Brain pericyte (primary cell): ENCODE measurements at regions not wholly inside any gene's neighbourhood (a gene's known extent, or its start where the extent isn't known, plus 50 kb on each side); places are given as distances from the start of the nearest gene placed in this dataset.
"Not testable (repeated sequence)": the region's sequence is repeated elsewhere in the genome, so short reads cannot be mapped to it uniquely, and the experiment has no call there.

Experiments used
- DNase-seq: peaks from one replicate; pipeline ENCODE4 v3.0.0-alpha.2; 2012; ENCODE audit warnings: low read depth, low spot score

GRCh38 chr20:4435671-4436455 is 186.8 kb upstream of the ADRA1D start:
- DNase-seq: no peak

GRCh38 chr20:4435225-4435624 is 186.1 kb upstream of the ADRA1D start:
- DNase-seq: no peak

GRCh38 chr20:4434681-4435080 is 185.6 kb upstream of the ADRA1D start:
- DNase-seq: no peak

GRCh38 chr20:4431446-4431845 is 182.4 kb upstream of the ADRA1D start:
- no peak for DNase-seq

- not testable (repeated sequence) for DNase-seq
Observed at GRCh38 chr20:4430826-4431225, 181.7 kb upstream of the ADRA1D start.

- no peak for DNase-seq
Observed at GRCh38 chr20:4427940-4428586, 179.0 kb upstream of the ADRA1D start.

- no peak for DNase-seq
Observed at GRCh38 chr20:4418141-4418540, 169.1 kb upstream of the ADRA1D start.

- no peak for DNase-seq
Observed at GRCh38 chr20:4415281-4415680, 166.2 kb upstream of the ADRA1D start.

GRCh38 chr20:4413314-4414049 is 164.4 kb upstream of the ADRA1D start:
- no peak for DNase-seq

- DNase-seq: no peak
Observed at GRCh38 chr20:4412216-4412615, 163.1 kb upstream of the ADRA1D start.

GRCh38 chr20:4411744-4412143 is 162.7 kb upstream of the ADRA1D start:
- no peak for DNase-seq

GRCh38 chr20:4406627-4407026 is 157.5 kb upstream of the ADRA1D start:
- DNase-seq: no peak

GRCh38 chr20:4401601-4402000 is 152.5 kb upstream of the ADRA1D start:
- no peak for DNase-seq

GRCh38 chr20:4384961-4385360 is 135.9 kb upstream of the ADRA1D start:
- no peak for DNase-seq

GRCh38 chr20:4383961-4384360 is 134.9 kb upstream of the ADRA1D start:
- DNase-seq: no peak

GRCh38 chr20:4375881-4376280 is 126.8 kb upstream of the ADRA1D start:
- DNase-seq: no peak

- DNase-seq: no peak
Observed at GRCh38 chr20:4373454-4373853, 124.4 kb upstream of the ADRA1D start.

- DNase-seq: no peak
Observed at GRCh38 chr20:4371623-4372251, 122.7 kb upstream of the ADRA1D start.

- no peak for DNase-seq
Observed at GRCh38 chr20:4370851-4371250, 121.8 kb upstream of the ADRA1D start.

GRCh38 chr20:4369798-4370124 is 120.7 kb upstream of the ADRA1D start:
- no peak for DNase-seq

- DNase-seq: no peak
Observed at GRCh38 chr20:4369119-4369797, 120.2 kb upstream of the ADRA1D start.

GRCh38 chr20:4366076-4366475 is 117.0 kb upstream of the ADRA1D start:
- DNase-seq: no peak
